ENCODE measurements at regions not wholly inside any gene's neighbourhood (a gene's known extent, or its start where the extent isn't known, plus 50 kb on each side); places are given as distances from the start of the nearest gene placed in this dataset.

DNA sequence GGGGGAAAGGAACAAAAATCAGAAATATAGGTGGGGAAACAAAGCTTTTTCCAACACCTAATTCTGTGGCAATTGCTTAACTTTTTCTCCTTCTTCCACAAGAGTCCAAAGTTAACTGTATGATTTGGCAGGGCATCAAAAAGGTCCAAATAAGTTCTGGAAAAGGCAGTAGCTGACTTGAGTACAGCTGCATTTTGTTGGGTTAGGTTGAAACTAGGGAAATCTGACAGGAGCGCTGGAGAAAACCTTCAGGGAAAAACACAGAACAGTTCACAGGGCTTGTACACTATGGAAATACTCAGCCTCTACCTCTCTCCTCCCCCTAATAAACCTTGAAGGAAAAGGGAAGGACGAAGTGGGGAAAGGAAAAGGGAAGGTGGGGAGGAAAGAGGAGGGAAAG is 438.6 kb downstream of the ZEB2 start:
- TF ChIP-seq, protein P1, sequence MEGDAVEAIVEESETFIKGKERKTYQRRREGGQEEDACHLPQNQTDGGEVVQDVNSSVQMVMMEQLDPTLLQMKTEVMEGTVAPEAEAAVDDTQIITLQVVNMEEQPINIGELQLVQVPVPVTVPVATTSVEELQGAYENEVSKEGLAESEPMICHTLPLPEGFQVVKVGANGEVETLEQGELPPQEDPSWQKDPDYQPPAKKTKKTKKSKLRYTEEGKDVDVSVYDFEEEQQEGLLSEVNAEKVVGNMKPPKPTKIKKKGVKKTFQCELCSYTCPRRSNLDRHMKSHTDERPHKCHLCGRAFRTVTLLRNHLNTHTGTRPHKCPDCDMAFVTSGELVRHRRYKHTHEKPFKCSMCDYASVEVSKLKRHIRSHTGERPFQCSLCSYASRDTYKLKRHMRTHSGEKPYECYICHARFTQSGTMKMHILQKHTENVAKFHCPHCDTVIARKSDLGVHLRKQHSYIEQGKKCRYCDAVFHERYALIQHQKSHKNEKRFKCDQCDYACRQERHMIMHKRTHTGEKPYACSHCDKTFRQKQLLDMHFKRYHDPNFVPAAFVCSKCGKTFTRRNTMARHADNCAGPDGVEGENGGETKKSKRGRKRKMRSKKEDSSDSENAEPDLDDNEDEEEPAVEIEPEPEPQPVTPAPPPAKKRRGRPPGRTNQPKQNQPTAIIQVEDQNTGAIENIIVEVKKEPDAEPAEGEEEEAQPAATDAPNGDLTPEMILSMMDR (IDR thresholded peaks at IDR 0.05): no peak
- TF ChIP-seq POLR2A (IDR thresholded peaks at IDR 0.05) (no peak), POLR2AphosphoS5 (IDR thresholded peaks at IDR 0.05) (no peak)
